IMR-90 (cell line): ENCODE measurements at regions not wholly inside any gene's neighbourhood (a gene's known extent, or its start where the extent isn't known, plus 50 kb on each side); places are given as distances from the start of the nearest gene placed in this dataset.

ENCODE experiments used
- ATAC-seq: fragments of 200-7000 bp; cut with Tn5 transposase; 2 replicates; pipeline ENCODE4 v1.9.1; 2020; ENCODE audit warnings: low read depth, mild to moderate bottlenecking, moderate library complexity
- BruUV-seq: library from RNA; stranded (reverse); fragments of 400-500 nt; replicated peaks from 2 replicates; lab custom pipeline; 2021; lab: Mats Ljungman, UMichigan
- CTCF ChIA-PET: fragments of 300-600 bp; formaldehyde crosslinking; extraction: SDS; loops from one replicate; lab custom pipeline; 2021; ENCODE audit warnings: antibody characterized with exemption; lab: Yijun Ruan, JAX
- POLR2A ChIA-PET: fragments of 300-600 bp; sonication (Branson Sonifier 250); formaldehyde crosslinking; loops from one replicate; lab custom pipeline; 2022; ENCODE audit warnings: antibody characterized with exemption; ENCODE audit not compliant: unreplicated experiment; lab: Charles Lee
- DNase-seq: peaks from one replicate; pipeline ENCODE4 v3.0.0; 2013
- H2AFZ ChIP-seq: replicated peaks from 2 replicates; pipeline ENCODE3; 2013; ENCODE audit warnings: low read length, mild to moderate bottlenecking; ENCODE audit not compliant: poor library complexity
- H2AK5ac ChIP-seq: 2 replicates; pipeline ENCODE4 v1.6.1; 2013; ENCODE audit warnings: low read depth, low read length, inconsistent platforms
- H2AK9ac ChIP-seq: replicated peaks from 2 replicates; pipeline ENCODE3; 2013; ENCODE audit warnings: mild to moderate bottlenecking, low read depth, low read length, moderate library complexity; ENCODE audit not compliant: poor library complexity
- H2BK120ac ChIP-seq: 2 replicates; pipeline ENCODE4 v1.6.1; 2013; ENCODE audit warnings: low read depth, low read length, inconsistent platforms
- H2BK15ac ChIP-seq: 3 replicates; pipeline ENCODE4 v1.6.1; 2013; ENCODE audit warnings: low read depth, low read length, inconsistent platforms
- H2BK20ac ChIP-seq: 2 replicates; pipeline ENCODE4 v1.6.1; 2013; ENCODE audit warnings: low read depth, mild to moderate bottlenecking, inconsistent platforms, low read length, moderate library complexity
- H2BK5ac ChIP-seq: 2 replicates; pipeline ENCODE4 v1.6.1; 2013; ENCODE audit warnings: mild to moderate bottlenecking, low read depth, low read length, inconsistent platforms; ENCODE audit not compliant: poor library complexity, severe bottlenecking
- H3K14ac ChIP-seq: replicated peaks from 2 replicates; pipeline ENCODE4 v1.6.1; 2013; ENCODE audit warnings: low read depth, low read length, inconsistent platforms
- H3K18ac ChIP-seq: 2 replicates; pipeline ENCODE4 v1.6.1; 2013; ENCODE audit warnings: low read depth, low read length, control low read depth
- H3K23ac ChIP-seq: 2 replicates; pipeline ENCODE4 v1.6.1; 2013; ENCODE audit warnings: low read depth, low read length, inconsistent platforms
- H3K27ac ChIP-seq: 2 replicates; pipeline ENCODE4 v1.5.1; 2013; ENCODE audit warnings: mild to moderate bottlenecking, control low read depth, low read length; ENCODE audit not compliant: insufficient read depth
- H3K27me3 ChIP-seq: 2 replicates; pipeline ENCODE4 v1.6.1; 2013; ENCODE audit warnings: low read length; ENCODE audit not compliant: control insufficient read depth, insufficient read depth
- H3K36me3 ChIP-seq: 2 replicates; pipeline ENCODE4 v1.6.1; 2013; ENCODE audit warnings: low read length, mixed read lengths; ENCODE audit not compliant: control insufficient read depth, insufficient read depth
- H3K4ac ChIP-seq: 2 replicates; pipeline ENCODE4 v1.6.1; 2013; ENCODE audit warnings: low read depth, low read length, inconsistent platforms
- H3K4me1 ChIP-seq: 2 replicates; pipeline ENCODE4 v1.6.1; 2013; ENCODE audit warnings: low read length, mixed read lengths; ENCODE audit not compliant: control insufficient read depth, insufficient read depth
- H3K4me2 ChIP-seq: 2 replicates; pipeline ENCODE4 v1.6.1; 2013; ENCODE audit warnings: low read depth, mild to moderate bottlenecking, control low read depth, low read length, moderate library complexity
- H3K4me3 ChIP-seq: 2 replicates; pipeline ENCODE4 v1.5.1; 2013; ENCODE audit warnings: low read depth, mild to moderate bottlenecking, control low read depth, low read length, moderate library complexity; ENCODE audit not compliant: insufficient read depth
- H3K56ac ChIP-seq: 2 replicates; pipeline ENCODE4 v1.6.1; 2013; ENCODE audit warnings: low read length, inconsistent platforms; ENCODE audit not compliant: insufficient read depth; ENCODE audit errors: extremely low read depth
- H3K79me1 ChIP-seq, 2 experiments: 2 replicates each; pipeline ENCODE4 v1.6.1; 2013; ENCODE audit warnings: low read length in 2 of 2, inconsistent platforms in 1 of 2, low read depth in 1 of 2
- H3K9ac ChIP-seq: 2 replicates; pipeline ENCODE4 v1.6.1; 2013; ENCODE audit warnings: low read depth, low read length, control low read depth
- H3K9me1 ChIP-seq: 2 replicates; pipeline ENCODE4 v1.6.1; 2013; ENCODE audit warnings: low read length, inconsistent platforms; ENCODE audit not compliant: insufficient read depth
- H3K9me3 ChIP-seq: 2 replicates; pipeline ENCODE4 v1.6.1; 2013; ENCODE audit warnings: low read length; ENCODE audit not compliant: control insufficient read depth, insufficient read depth
- H4K20me1 ChIP-seq: 2 replicates; pipeline ENCODE4 v1.6.1; 2013; ENCODE audit warnings: low read length, inconsistent platforms; ENCODE audit not compliant: insufficient read depth
- H4K5ac ChIP-seq: 2 replicates; pipeline ENCODE4 v1.6.1; 2013; ENCODE audit warnings: mild to moderate bottlenecking, low read depth, low read length, control low read depth
- H4K8ac ChIP-seq, 2 experiments: 2 replicates each; pipeline ENCODE4 v1.6.1; 2013; ENCODE audit warnings: low read depth in 2 of 2, low read length in 2 of 2, control low read depth in 1 of 2, inconsistent platforms in 1 of 2
- H4K91ac ChIP-seq: 2 replicates; pipeline ENCODE4 v1.6.1; 2013; ENCODE audit warnings: low read depth, low read length, inconsistent platforms; ENCODE audit not compliant: insufficient read depth
- BHLHE40 ChIP-seq: fragments of 150-350 bp; IDR thresholded peaks from 2 replicates; pipeline ENCODE4 v1.6.1; 2016; ENCODE audit warnings: mild to moderate bottlenecking, low read depth, low read length
- CEBPB ChIP-seq: IDR thresholded peaks from 2 replicates; pipeline ENCODE4 v1.6.1; 2012; ENCODE audit warnings: low read depth, low read length, improper control_type of control experiment
- CHD1 ChIP-seq: IDR thresholded peaks from 2 replicates; pipeline ENCODE4 v1.6.1; 2012; ENCODE audit warnings: low read depth, low read length, improper control_type of control experiment
- FOS ChIP-seq: fragments of 150-350 bp; IDR thresholded peaks from 2 replicates; pipeline ENCODE4 v1.6.1; 2016; ENCODE audit warnings: low read depth, low read length
- MAFK ChIP-seq: IDR thresholded peaks from 2 replicates; pipeline ENCODE4 v1.6.1; 2012; ENCODE audit warnings: low read depth, low read length, improper control_type of control experiment
- MAZ ChIP-seq: IDR thresholded peaks from 2 replicates; pipeline ENCODE4 v1.6.1; 2012; ENCODE audit warnings: low read depth, mild to moderate bottlenecking, low read length, improper control_type of control experiment, moderate library complexity, borderline replicate concordance
- MXI1 ChIP-seq: IDR thresholded peaks from 2 replicates; pipeline ENCODE4 v1.6.1; 2012; ENCODE audit warnings: low read depth, mild to moderate bottlenecking, low read length, moderate library complexity, borderline replicate concordance
- NFE2L2 ChIP-seq: fragments of 150-350 bp; IDR thresholded peaks from 2 replicates; pipeline ENCODE4 v1.6.1; 2016; ENCODE audit warnings: low read depth, mild to moderate bottlenecking, low read length
- POLR2A ChIP-seq: IDR thresholded peaks from 2 replicates; pipeline ENCODE4 v1.6.1; 2012; ENCODE audit warnings: mild to moderate bottlenecking, low read depth, low read length
- RAD21 ChIP-seq: IDR thresholded peaks from 2 replicates; pipeline ENCODE4 v1.6.1; 2012; ENCODE audit warnings: low read length, improper control_type of control experiment
- RCOR1 ChIP-seq: IDR thresholded peaks from 2 replicates; pipeline ENCODE4 v1.6.1; 2012; ENCODE audit warnings: mild to moderate bottlenecking, low read length, improper control_type of control experiment; ENCODE audit not compliant: insufficient replicate concordance
- RFX5 ChIP-seq: IDR thresholded peaks from 2 replicates; pipeline ENCODE4 v1.8.0; 2012; ENCODE audit warnings: low read depth, mild to moderate bottlenecking, low read length, moderate library complexity
- SMC3 ChIP-seq: fragments of 150-350 bp; IDR thresholded peaks from 2 replicates; pipeline ENCODE4 v1.6.1; 2016; ENCODE audit warnings: low read depth, mild to moderate bottlenecking, antibody characterized with exemption, low read length, moderate library complexity
- whole genome bisulfite sequencing, 2 experiments: methylation state at CpG; one replicate each; pipeline versions ENCODE4 v1.1.5 to v1.1.7; 2013; ENCODE audit warnings: missing lambda C conversion rate in 2 of 2; ENCODE audit not compliant: insufficient read length in 1 of 2; ENCODE audit errors: extremely low coverage in 2 of 2; 5-methylcytosine and 5-hydroxymethylcytosine counted together
- dilution Hi-C: fragments of 300-500 bp; cut with HindIII; formaldehyde crosslinking; loops from one replicate; pipeline ENCODE4 v1.14.3; 2018; ENCODE audit warnings: low sequenced_read_pairs; ENCODE audit not compliant: unreplicated experiment
- in situ Hi-C: fragments of 300-500 bp; cut with MboI; formaldehyde crosslinking; loops from 3 replicates; pipeline ENCODE4 v1.14.3; 2019; ENCODE audit warnings: low sequenced_read_pairs, inconsistent platforms, mixed read lengths
- intact Hi-C: fragments of 100-400 bp; cut with micrococcal nuclease; formaldehyde crosslinking; loops from 2 replicates; pipeline ENCODE4 v1.10.0; 2022
- TF ChIP-seq, protein P1 (sequence below): fragments of 150-350 bp; IDR thresholded peaks from 2 replicates; pipeline ENCODE4 v1.6.1; 2016; ENCODE audit warnings: low read depth, mild to moderate bottlenecking, low read length, moderate library complexity, borderline replicate concordance
- TF ChIP-seq, protein P2 (sequence below): conservative IDR thresholded peaks from 2 replicates; pipeline ENCODE4 v1.5.1; 2012; ENCODE audit warnings: mild to moderate bottlenecking, low read depth, low read length, improper control_type of control experiment
- TF ChIP-seq, protein P3 (sequence below): fragments of 150-350 bp; IDR thresholded peaks from 2 replicates; pipeline ENCODE4 v1.6.1; 2017; ENCODE audit warnings: mild to moderate bottlenecking, antibody characterized with exemption, low read length, low read depth

GRCh38 chr5:2995035-2995434 is 243.6 kb upstream of the IRX2 start:
- H4K5ac ChIP-seq = no peak overlapping the region
- H2BK5ac ChIP-seq = no peak overlapping the region
- no peak overlapping the region for H2BK120ac ChIP-seq
- peaks cover 33% of the 10 kb centered on the region for H3K9me3 ChIP-seq
- no peak overlapping the region for H2AK5ac ChIP-seq
- no peak overlapping the region for H3K14ac ChIP-seq
- H3K56ac ChIP-seq = no peak overlapping the region
- H3K27ac ChIP-seq = no peak overlapping the region
- no peak overlapping the region for H3K4ac ChIP-seq
- DNase-seq (no peak), ATAC-seq (no peak)
- H4K91ac ChIP-seq = no peak overlapping the region
- dilution Hi-C loops = no loop called here
- in situ Hi-C loops = no loop called here
- intact Hi-C loops = no loop called here
- H3K18ac ChIP-seq = no peak overlapping the region
- H2BK15ac ChIP-seq = no peak overlapping the region
- H2BK20ac ChIP-seq = no peak overlapping the region
- no peaks in the 10 kb centered on the region for H3K27me3 ChIP-seq
- H4K20me1 ChIP-seq = no peaks in the 10 kb centered on the region
- H3K23ac ChIP-seq = no peak overlapping the region
- no peak overlapping the region for H3K9ac ChIP-seq
- H4K8ac ChIP-seq = no peak overlapping the region
- no peak overlapping the region for H3K4me3 ChIP-seq
- no peaks in the 10 kb centered on the region for H3K36me3 ChIP-seq
- POLR2A ChIA-PET = no interaction called here
- WGBS, 2 experiments = no CpG with 5 or more reads among the region's 5 CpGs
- no peak for TF ChIP-seq RCOR1
- TF ChIP-seq RFX5 = no peak
- TF ChIP-seq BHLHE40 = no peak
- TF ChIP-seq FOS = no peak
- TF ChIP-seq POLR2A = no peak
- no peak for TF ChIP-seq MAFK
- TF ChIP-seq SMC3 = no peak
- no peak for TF ChIP-seq CEBPB
- TF ChIP-seq MXI1 = no peak
- TF ChIP-seq MAZ = no peak
- TF ChIP-seq, protein P1, sequence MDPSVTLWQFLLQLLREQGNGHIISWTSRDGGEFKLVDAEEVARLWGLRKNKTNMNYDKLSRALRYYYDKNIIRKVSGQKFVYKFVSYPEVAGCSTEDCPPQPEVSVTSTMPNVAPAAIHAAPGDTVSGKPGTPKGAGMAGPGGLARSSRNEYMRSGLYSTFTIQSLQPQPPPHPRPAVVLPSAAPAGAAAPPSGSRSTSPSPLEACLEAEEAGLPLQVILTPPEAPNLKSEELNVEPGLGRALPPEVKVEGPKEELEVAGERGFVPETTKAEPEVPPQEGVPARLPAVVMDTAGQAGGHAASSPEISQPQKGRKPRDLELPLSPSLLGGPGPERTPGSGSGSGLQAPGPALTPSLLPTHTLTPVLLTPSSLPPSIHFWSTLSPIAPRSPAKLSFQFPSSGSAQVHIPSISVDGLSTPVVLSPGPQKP = no peak
- no peak for TF ChIP-seq RAD21
- TF ChIP-seq CHD1 = no peak
- TF ChIP-seq, protein P2, sequence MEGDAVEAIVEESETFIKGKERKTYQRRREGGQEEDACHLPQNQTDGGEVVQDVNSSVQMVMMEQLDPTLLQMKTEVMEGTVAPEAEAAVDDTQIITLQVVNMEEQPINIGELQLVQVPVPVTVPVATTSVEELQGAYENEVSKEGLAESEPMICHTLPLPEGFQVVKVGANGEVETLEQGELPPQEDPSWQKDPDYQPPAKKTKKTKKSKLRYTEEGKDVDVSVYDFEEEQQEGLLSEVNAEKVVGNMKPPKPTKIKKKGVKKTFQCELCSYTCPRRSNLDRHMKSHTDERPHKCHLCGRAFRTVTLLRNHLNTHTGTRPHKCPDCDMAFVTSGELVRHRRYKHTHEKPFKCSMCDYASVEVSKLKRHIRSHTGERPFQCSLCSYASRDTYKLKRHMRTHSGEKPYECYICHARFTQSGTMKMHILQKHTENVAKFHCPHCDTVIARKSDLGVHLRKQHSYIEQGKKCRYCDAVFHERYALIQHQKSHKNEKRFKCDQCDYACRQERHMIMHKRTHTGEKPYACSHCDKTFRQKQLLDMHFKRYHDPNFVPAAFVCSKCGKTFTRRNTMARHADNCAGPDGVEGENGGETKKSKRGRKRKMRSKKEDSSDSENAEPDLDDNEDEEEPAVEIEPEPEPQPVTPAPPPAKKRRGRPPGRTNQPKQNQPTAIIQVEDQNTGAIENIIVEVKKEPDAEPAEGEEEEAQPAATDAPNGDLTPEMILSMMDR = no peak
- TF ChIP-seq, protein P3, sequence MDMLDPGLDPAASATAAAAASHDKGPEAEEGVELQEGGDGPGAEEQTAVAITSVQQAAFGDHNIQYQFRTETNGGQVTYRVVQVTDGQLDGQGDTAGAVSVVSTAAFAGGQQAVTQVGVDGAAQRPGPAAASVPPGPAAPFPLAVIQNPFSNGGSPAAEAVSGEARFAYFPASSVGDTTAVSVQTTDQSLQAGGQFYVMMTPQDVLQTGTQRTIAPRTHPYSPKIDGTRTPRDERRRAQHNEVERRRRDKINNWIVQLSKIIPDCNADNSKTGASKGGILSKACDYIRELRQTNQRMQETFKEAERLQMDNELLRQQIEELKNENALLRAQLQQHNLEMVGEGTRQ = no peak
- no peak for TF ChIP-seq NFE2L2
- H2AFZ ChIP-seq = no peak overlapping the region
- BruUV-seq = no TSS peak
- H2AK9ac ChIP-seq = no peak overlapping the region
- no peaks in the 10 kb centered on the region for H3K4me1 ChIP-seq
- no peaks in the 10 kb centered on the region for H3K79me1 ChIP-seq
- CTCF ChIA-PET = no interaction called here
- H3K4me2 ChIP-seq = no peak overlapping the region
- H3K9me1 ChIP-seq = no peaks in the 10 kb centered on the region
